ENCODE measurements at regions not wholly inside any gene's neighbourhood (a gene's known extent, or its start where the extent isn't known, plus 50 kb on each side); places are given as distances from the start of the nearest gene placed in this dataset.

DNA sequence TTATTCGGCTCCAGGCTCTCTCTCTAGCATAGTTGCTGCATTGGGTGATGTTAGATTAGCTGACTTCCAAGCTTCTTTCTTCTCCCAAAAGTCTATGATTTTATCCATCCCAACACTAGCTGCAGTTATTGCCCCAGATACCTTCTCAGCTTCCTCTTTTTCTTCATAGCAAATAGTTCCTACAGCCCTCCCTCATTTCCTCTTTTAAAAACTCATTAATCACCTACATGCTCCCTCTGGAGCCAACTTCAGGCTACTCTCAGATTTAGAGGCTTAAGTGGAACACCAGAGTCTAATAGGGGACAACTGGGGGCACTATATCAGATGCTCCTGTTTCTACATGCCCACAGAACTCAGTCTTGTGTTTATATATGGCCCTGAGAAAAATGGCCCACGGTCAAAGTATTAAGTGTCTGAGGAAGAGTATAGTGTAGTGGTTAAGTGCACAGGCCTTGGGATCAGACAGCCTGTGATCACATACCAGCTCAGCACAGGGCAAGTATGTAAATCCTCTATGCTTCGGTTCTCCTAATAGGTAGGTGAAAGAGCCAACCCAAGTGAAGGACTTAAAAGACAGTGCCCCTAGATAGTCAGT, 241.9 kb upstream of the SLC14A2 start:
- Histone ChIP-seq H3K27me3 (ENCODE audit: control insufficient read depth in 3 of 3, insufficient read depth in 3 of 3, low read depth in 1 of 3, low read length in 3 of 3) (peaks cover 0 to 3% (median 0%) of the 10 kb centered on the region in 3 experiments), H3K14ac (ENCODE audit: low read length) (no peak overlapping the region), H4K8ac (ENCODE audit: low read depth, low read length) (no peak overlapping the region), H3K4me3 (ENCODE audit: low read length in 2 of 2) (no peak overlapping the region), H2BK120ac (ENCODE audit: low read depth, low read length) (no peak overlapping the region), H3K4ac (ENCODE audit: low read length) (no peak overlapping the region), H3K4me2 (ENCODE audit: insufficient read depth, low read length, poor library complexity, severe bottlenecking) (no peak overlapping the region), H3K4me1 (ENCODE audit: control insufficient read depth in 2 of 2, insufficient read depth in 1 of 2, low read depth in 1 of 2, low read length in 2 of 2) (peaks cover 0 to 11% of the 10 kb centered on the region in 2 donors), H2BK5ac (ENCODE audit: low read length) (no peak overlapping the region), H3K27ac (replicated peaks; ENCODE audit: low read length) (no peak overlapping the region), H2BK15ac (ENCODE audit: low read length) (no peak overlapping the region), H3K9ac (ENCODE audit: low read depth, low read length, poor library complexity) (no peak overlapping the region), H4K91ac (ENCODE audit: low read depth, low read length, poor library complexity) (no peak overlapping the region), H3K36me3 (replicated peaks in 1 of 2; ENCODE audit: control insufficient read depth in 2 of 2, insufficient read depth in 2 of 2, low read length in 2 of 2) (no peaks in the 10 kb centered on the region), H3K79me1 (ENCODE audit: low read depth, low read length) (no peaks in the 10 kb centered on the region), H3K9me3 (replicated peaks in 1 of 2; ENCODE audit: control insufficient read depth in 2 of 2, insufficient read depth in 1 of 2, low read depth in 1 of 2, low read length in 2 of 2) (no peaks in the 10 kb centered on the region), H2BK12ac (ENCODE audit: low read length) (no peak overlapping the region), H2AFZ (ENCODE audit: low read length) (no peak overlapping the region), H3K18ac (ENCODE audit: low read length) (no peak overlapping the region), H3K23ac (ENCODE audit: low read depth, low read length, poor library complexity) (no peak overlapping the region), H2AK5ac (ENCODE audit: low read depth, low read length) (no peak overlapping the region)
- no peak for DNase-seq (ENCODE audit: low spot score)
- no CpG with 5 or more reads among the region's 3 CpGs for WGBS, 2 donors (ENCODE audit: extremely low coverage in 2 of 2, insufficient read length in 2 of 2, insufficient replicate concordance in 1 of 2)

GRCh38 chr18:45374236-45374635, 241.0 kb upstream of the SLC14A2 start:
- H2BK15ac ChIP-seq (ENCODE audit: low read length): no peak overlapping the region

GRCh38 chr18:45374878-45375630, 240.2 kb upstream of the SLC14A2 start:
- Histone ChIP-seq H3K4me3 (ENCODE audit: low read length in 2 of 2) (no peak overlapping the region), H3K27ac (replicated peaks; ENCODE audit: low read length) (no peak overlapping the region), H2BK15ac (ENCODE audit: low read length) (no peak overlapping the region), H3K4me1 (ENCODE audit: control insufficient read depth in 2 of 2, insufficient read depth in 1 of 2, low read depth in 1 of 2, low read length in 2 of 2) (peaks cover 0 to 10% of the 10 kb centered on the region in 2 donors), H3K36me3 (replicated peaks in 1 of 2; ENCODE audit: control insufficient read depth in 2 of 2, insufficient read depth in 2 of 2, low read length in 2 of 2) (no peaks in the 10 kb centered on the region), H3K18ac (ENCODE audit: low read length) (no peak overlapping the region), H3K4me2 (ENCODE audit: insufficient read depth, low read length, poor library complexity, severe bottlenecking) (no peak overlapping the region), H3K79me1 (ENCODE audit: low read depth, low read length) (no peaks in the 10 kb centered on the region), H2BK120ac (ENCODE audit: low read depth, low read length) (no peak overlapping the region), H4K91ac (ENCODE audit: low read depth, low read length, poor library complexity) (no peak overlapping the region), H2BK5ac (ENCODE audit: low read length) (no peak overlapping the region), H2BK12ac (ENCODE audit: low read length) (no peak overlapping the region), H3K9ac (ENCODE audit: low read depth, low read length, poor library complexity) (no peak overlapping the region), H4K8ac (ENCODE audit: low read depth, low read length) (no peak overlapping the region), H3K27me3 (ENCODE audit: control insufficient read depth in 3 of 3, insufficient read depth in 3 of 3, low read depth in 1 of 3, low read length in 3 of 3) (peaks cover 0 to 3% (median 0%) of the 10 kb centered on the region in 3 experiments), H2AFZ (ENCODE audit: low read length) (no peak overlapping the region), H3K23ac (ENCODE audit: low read depth, low read length, poor library complexity) (no peak overlapping the region), H3K4ac (ENCODE audit: low read length) (no peak overlapping the region), H3K14ac (ENCODE audit: low read length) (no peak overlapping the region), H2AK5ac (ENCODE audit: low read depth, low read length) (no peak overlapping the region), H3K9me3 (replicated peaks in 1 of 2; ENCODE audit: control insufficient read depth in 2 of 2, insufficient read depth in 1 of 2, low read depth in 1 of 2, low read length in 2 of 2) (no peaks in the 10 kb centered on the region)
- no peak for DNase-seq (ENCODE audit: low spot score)
- no CpG with 5 or more reads among the region's 6 CpGs for WGBS, 2 donors (ENCODE audit: extremely low coverage in 2 of 2, insufficient read length in 2 of 2, insufficient replicate concordance in 1 of 2)

More at GRCh38 chr18:45374236-45374635, 241.0 kb upstream of the SLC14A2 start:
- Histone ChIP-seq H2BK12ac (ENCODE audit: low read length) (no peak overlapping the region), H2AFZ (ENCODE audit: low read length) (no peak overlapping the region), H4K91ac (ENCODE audit: low read depth, low read length, poor library complexity) (no peak overlapping the region), H3K4ac (ENCODE audit: low read length) (no peak overlapping the region), H3K27ac (replicated peaks; ENCODE audit: low read length) (no peak overlapping the region), H3K9ac (ENCODE audit: low read depth, low read length, poor library complexity) (no peak overlapping the region), H3K4me3 (ENCODE audit: low read length in 2 of 2) (no peak overlapping the region), H3K9me3 (replicated peaks in 1 of 2; ENCODE audit: control insufficient read depth in 2 of 2, insufficient read depth in 1 of 2, low read depth in 1 of 2, low read length in 2 of 2) (no peaks in the 10 kb centered on the region), H2BK120ac (ENCODE audit: low read depth, low read length) (no peak overlapping the region), H3K79me1 (ENCODE audit: low read depth, low read length) (no peaks in the 10 kb centered on the region), H3K4me2 (ENCODE audit: insufficient read depth, low read length, poor library complexity, severe bottlenecking) (no peak overlapping the region), H3K23ac (ENCODE audit: low read depth, low read length, poor library complexity) (no peak overlapping the region), H3K14ac (ENCODE audit: low read length) (no peak overlapping the region), H2AK5ac (ENCODE audit: low read depth, low read length) (no peak overlapping the region), H4K8ac (ENCODE audit: low read depth, low read length) (no peak overlapping the region), H3K27me3 (ENCODE audit: control insufficient read depth in 3 of 3, insufficient read depth in 3 of 3, low read depth in 1 of 3, low read length in 3 of 3) (peaks cover 0 to 3% (median 0%) of the 10 kb centered on the region in 3 experiments), H3K18ac (ENCODE audit: low read length) (no peak overlapping the region), H2BK5ac (ENCODE audit: low read length) (no peak overlapping the region), H3K36me3 (replicated peaks in 1 of 2; ENCODE audit: control insufficient read depth in 2 of 2, insufficient read depth in 2 of 2, low read length in 2 of 2) (no peaks in the 10 kb centered on the region), H3K4me1 (ENCODE audit: control insufficient read depth in 2 of 2, insufficient read depth in 1 of 2, low read depth in 1 of 2, low read length in 2 of 2) (peaks cover 0 to 11% of the 10 kb centered on the region in 2 donors)
- no peak for DNase-seq (ENCODE audit: low spot score)

DNA sequence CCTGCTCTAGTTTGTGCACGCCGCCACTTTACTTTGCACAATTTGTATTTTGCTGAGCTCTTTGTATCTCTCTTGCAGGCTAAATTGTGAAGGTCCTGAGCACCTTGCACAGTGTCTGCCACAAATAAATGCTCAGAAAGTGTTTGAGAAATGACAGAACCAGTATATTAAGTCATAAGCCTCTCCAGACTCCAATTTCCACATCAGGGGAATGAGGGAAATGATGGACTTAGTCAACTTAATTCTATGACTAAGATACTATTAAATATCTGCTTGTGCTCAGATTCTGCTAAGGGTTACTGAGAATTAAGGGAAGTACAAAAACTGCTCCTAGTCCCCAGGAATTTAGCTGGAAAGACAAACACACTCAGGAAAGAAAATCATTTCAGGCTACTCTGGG, 239.1 kb upstream of the SLC14A2 start:
- Histone ChIP-seq H3K36me3 (replicated peaks in 1 of 2; ENCODE audit: control insufficient read depth in 2 of 2, insufficient read depth in 2 of 2, low read length in 2 of 2) (no peaks in the 10 kb centered on the region), H3K4me2 (ENCODE audit: insufficient read depth, low read length, poor library complexity, severe bottlenecking) (no peak overlapping the region), H2BK120ac (ENCODE audit: low read depth, low read length) (no peak overlapping the region), H2BK15ac (ENCODE audit: low read length) (no peak overlapping the region), H3K9ac (ENCODE audit: low read depth, low read length, poor library complexity) (no peak overlapping the region), H2AFZ (ENCODE audit: low read length) (no peak overlapping the region), H3K4me1 (ENCODE audit: control insufficient read depth in 2 of 2, insufficient read depth in 1 of 2, low read depth in 1 of 2, low read length in 2 of 2) (no peaks in the 10 kb centered on the region), H3K23ac (ENCODE audit: low read depth, low read length, poor library complexity) (no peak overlapping the region), H3K27ac (replicated peaks; ENCODE audit: low read length) (no peak overlapping the region), H3K4ac (ENCODE audit: low read length) (no peak overlapping the region), H3K79me1 (ENCODE audit: low read depth, low read length) (no peaks in the 10 kb centered on the region), H4K8ac (ENCODE audit: low read depth, low read length) (no peak overlapping the region), H3K4me3 (ENCODE audit: low read length in 2 of 2) (no peak overlapping the region), H3K14ac (ENCODE audit: low read length) (no peak overlapping the region), H2BK5ac (ENCODE audit: low read length) (no peak overlapping the region), H3K9me3 (replicated peaks in 1 of 2; ENCODE audit: control insufficient read depth in 2 of 2, insufficient read depth in 1 of 2, low read depth in 1 of 2, low read length in 2 of 2) (no peaks in the 10 kb centered on the region), H2AK5ac (ENCODE audit: low read depth, low read length) (no peak overlapping the region), H3K27me3 (ENCODE audit: control insufficient read depth in 3 of 3, insufficient read depth in 3 of 3, low read depth in 1 of 3, low read length in 3 of 3) (peaks cover 0 to 3% (median 0%) of the 10 kb centered on the region in 3 experiments), H4K91ac (ENCODE audit: low read depth, low read length, poor library complexity) (no peak overlapping the region), H3K18ac (ENCODE audit: low read length) (no peak overlapping the region), H2BK12ac (ENCODE audit: low read length) (no peak overlapping the region)
- DNase-seq (ENCODE audit: low spot score): no peak
- no CpG with 5 or more reads among the region's 2 CpGs for WGBS, 2 donors (ENCODE audit: extremely low coverage in 2 of 2, insufficient read length in 2 of 2, insufficient replicate concordance in 1 of 2)
